ENCODE measurements at regions not wholly inside any gene's neighbourhood (a gene's known extent, or its start where the extent isn't known, plus 50 kb on each side); places are given as distances from the start of the nearest gene placed in this dataset.

DNA sequence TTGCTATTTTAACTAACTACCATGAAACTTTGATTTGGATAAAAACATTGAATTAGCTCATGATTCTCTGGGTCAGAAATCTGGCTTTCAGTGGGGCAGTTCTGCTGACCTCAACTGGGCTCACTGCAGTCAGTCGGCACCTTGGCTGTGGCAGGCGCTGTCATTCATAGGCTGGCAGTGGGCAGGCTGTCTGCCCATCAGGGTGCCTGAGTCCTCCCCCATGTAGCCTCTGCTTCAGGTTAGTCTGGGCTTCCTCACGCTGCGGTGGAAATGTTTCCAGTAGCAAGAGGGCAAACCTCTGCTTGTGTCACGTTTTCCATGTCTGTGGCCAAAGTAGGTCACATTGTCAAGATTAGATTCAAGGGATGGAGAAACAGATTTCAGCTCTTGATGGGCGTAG, 251.0 kb upstream of the TCF21 start:
- TF ChIP-seq POLR2A (IDR thresholded peaks at IDR 0.05), result no peak
- TF ChIP-seq CTCF (IDR thresholded peaks at IDR 0.05), result no peak
